ENCODE measurements at regions not wholly inside any gene's neighbourhood (a gene's known extent, or its start where the extent isn't known, plus 50 kb on each side); places are given as distances from the start of the nearest gene placed in this dataset.

DNA sequence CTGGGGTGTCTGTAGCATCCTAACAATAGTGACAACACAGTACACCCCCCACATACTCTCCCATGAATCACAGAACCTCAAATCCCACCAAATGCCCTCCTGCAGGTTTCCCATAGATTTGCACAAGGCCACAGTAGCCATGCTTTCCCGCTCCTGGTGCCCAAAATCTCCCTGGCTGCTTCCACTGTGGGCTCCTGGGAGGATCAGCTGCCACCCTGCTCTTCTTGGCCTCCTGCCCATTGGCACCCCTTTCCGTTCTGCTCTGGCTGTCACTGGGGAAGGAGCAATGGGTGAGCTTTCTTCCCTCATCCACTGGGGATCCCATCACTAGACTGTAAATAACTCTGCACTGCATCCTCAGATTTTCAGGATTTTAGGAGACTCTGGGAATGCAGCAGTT, 92.1 kb upstream of the SLC24A5 start:
- 93 to 94% methylated on average over 2 of the region's 2 CpGs for whole genome bisulfite sequencing, 2 donors
- DNase-seq (no peak), ATAC-seq (ENCODE audit: insufficient read depth, low FRiP score) (no peak)
- Histone ChIP-seq H3K9me3 (ENCODE audit: control insufficient read depth in 4 of 4, insufficient read depth in 3 of 4, low read length in 3 of 4) (peaks cover 0 to 2% (median 0%) of the 10 kb centered on the region in 4 donors), H3K4me3 (no peak overlapping the region), H3K27ac (ENCODE audit: low read depth in 1 of 2, low read length in 1 of 2) (no peak overlapping the region), H3K9ac (ENCODE audit: insufficient read depth in 1 of 2, low read length in 2 of 2) (no peak overlapping the region), H3K36me3 (ENCODE audit: control insufficient read depth in 4 of 4, insufficient read depth in 4 of 4, low read length in 4 of 4) (no peaks in the 10 kb centered on the region), H3K27me3 (ENCODE audit: control insufficient read depth in 3 of 3, insufficient read depth in 3 of 3, low read length in 2 of 3) (no peaks in the 10 kb centered on the region), H3K4me1 (ENCODE audit: control insufficient read depth in 5 of 5, insufficient read depth in 5 of 5, low read length in 5 of 5) (peaks cover 0 to 12% (median 0%) of the 10 kb centered on the region in 5 donors)
- TF ChIP-seq, protein P1, sequence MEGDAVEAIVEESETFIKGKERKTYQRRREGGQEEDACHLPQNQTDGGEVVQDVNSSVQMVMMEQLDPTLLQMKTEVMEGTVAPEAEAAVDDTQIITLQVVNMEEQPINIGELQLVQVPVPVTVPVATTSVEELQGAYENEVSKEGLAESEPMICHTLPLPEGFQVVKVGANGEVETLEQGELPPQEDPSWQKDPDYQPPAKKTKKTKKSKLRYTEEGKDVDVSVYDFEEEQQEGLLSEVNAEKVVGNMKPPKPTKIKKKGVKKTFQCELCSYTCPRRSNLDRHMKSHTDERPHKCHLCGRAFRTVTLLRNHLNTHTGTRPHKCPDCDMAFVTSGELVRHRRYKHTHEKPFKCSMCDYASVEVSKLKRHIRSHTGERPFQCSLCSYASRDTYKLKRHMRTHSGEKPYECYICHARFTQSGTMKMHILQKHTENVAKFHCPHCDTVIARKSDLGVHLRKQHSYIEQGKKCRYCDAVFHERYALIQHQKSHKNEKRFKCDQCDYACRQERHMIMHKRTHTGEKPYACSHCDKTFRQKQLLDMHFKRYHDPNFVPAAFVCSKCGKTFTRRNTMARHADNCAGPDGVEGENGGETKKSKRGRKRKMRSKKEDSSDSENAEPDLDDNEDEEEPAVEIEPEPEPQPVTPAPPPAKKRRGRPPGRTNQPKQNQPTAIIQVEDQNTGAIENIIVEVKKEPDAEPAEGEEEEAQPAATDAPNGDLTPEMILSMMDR (IDR thresholded peaks at IDR 0.05; ENCODE audit: control extremely low read depth, extremely low read depth), result no peak

- H3K9ac ChIP-seq (ENCODE audit: insufficient read depth in 1 of 2, low read length in 2 of 2), result no peak overlapping the region
- DNase-seq (no peak), ATAC-seq (ENCODE audit: insufficient read depth, low FRiP score) (no peak)
- H3K27me3 ChIP-seq (ENCODE audit: control insufficient read depth in 3 of 3, insufficient read depth in 3 of 3, low read length in 2 of 3), result no peaks in the 10 kb centered on the region
- TF ChIP-seq, protein P1 (IDR thresholded peaks at IDR 0.05; ENCODE audit: control extremely low read depth, extremely low read depth), result no peak
- no peaks in the 10 kb centered on the region for H3K36me3 ChIP-seq (ENCODE audit: control insufficient read depth in 4 of 4, insufficient read depth in 4 of 4, low read length in 4 of 4)
- peaks cover 0 to 4% (median 0%) of the 10 kb centered on the region in 4 donors for H3K9me3 ChIP-seq (ENCODE audit: control insufficient read depth in 4 of 4, insufficient read depth in 3 of 4, low read length in 3 of 4)
- 90% methylated on average over 2 of the region's 2 CpGs for WGBS, 2 donors
- no peak overlapping the region for H3K4me3 ChIP-seq
- H3K4me1 ChIP-seq (ENCODE audit: control insufficient read depth in 5 of 5, insufficient read depth in 5 of 5, low read length in 5 of 5), result peaks cover 0 to 12% (median 0%) of the 10 kb centered on the region in 5 donors
- H3K27ac ChIP-seq (ENCODE audit: low read depth in 1 of 2, low read length in 1 of 2), result no peak overlapping the region
Observed at GRCh38 chr15:48029642-48030041, 91.1 kb upstream of the SLC24A5 start.

GRCh38 chr15:48031466-48031865, 89.3 kb upstream of the SLC24A5 start:
- Histone ChIP-seq H3K27ac (ENCODE audit: low read depth in 1 of 2, low read length in 1 of 2) (no peak overlapping the region), H3K9ac (ENCODE audit: insufficient read depth in 1 of 2, low read length in 2 of 2) (no peak overlapping the region), H3K4me3 (no peak overlapping the region), H3K36me3 (ENCODE audit: control insufficient read depth in 4 of 4, insufficient read depth in 4 of 4, low read length in 4 of 4) (no peaks in the 10 kb centered on the region), H3K4me1 (ENCODE audit: control insufficient read depth in 5 of 5, insufficient read depth in 5 of 5, low read length in 5 of 5) (peaks cover 0 to 9% (median 0%) of the 10 kb centered on the region in 5 donors), H3K27me3 (ENCODE audit: control insufficient read depth in 3 of 3, insufficient read depth in 3 of 3, low read length in 2 of 3) (no peaks in the 10 kb centered on the region), H3K9me3 (ENCODE audit: control insufficient read depth in 4 of 4, insufficient read depth in 3 of 4, low read length in 3 of 4) (peaks cover 0 to 4% (median 0%) of the 10 kb centered on the region in 4 donors)
- no peak for DNase-seq
- TF ChIP-seq, protein P1 (IDR thresholded peaks at IDR 0.05; ENCODE audit: control extremely low read depth, extremely low read depth), result no peak
- ATAC-seq (ENCODE audit: insufficient read depth, low FRiP score), result no peak
- 88 to 94% methylated on average over 1 of the region's 1 CpG for WGBS, 2 donors

GRCh38 chr15:48031973-48032372, 88.8 kb upstream of the SLC24A5 start:
- Histone ChIP-seq H3K4me3 (no peak overlapping the region), H3K4me1 (ENCODE audit: control insufficient read depth in 5 of 5, insufficient read depth in 5 of 5, low read length in 5 of 5) (peaks cover 0 to 3% (median 0%) of the 10 kb centered on the region in 5 donors), H3K9ac (ENCODE audit: insufficient read depth in 1 of 2, low read length in 2 of 2) (no peak overlapping the region), H3K36me3 (ENCODE audit: control insufficient read depth in 4 of 4, insufficient read depth in 4 of 4, low read length in 4 of 4) (no peaks in the 10 kb centered on the region), H3K9me3 (ENCODE audit: control insufficient read depth in 4 of 4, insufficient read depth in 3 of 4, low read length in 3 of 4) (peaks cover 0 to 4% (median 0%) of the 10 kb centered on the region in 4 donors), H3K27me3 (ENCODE audit: control insufficient read depth in 3 of 3, insufficient read depth in 3 of 3, low read length in 2 of 3) (no peaks in the 10 kb centered on the region), H3K27ac (ENCODE audit: low read depth in 1 of 2, low read length in 1 of 2) (no peak overlapping the region)
- TF ChIP-seq, protein P1 (IDR thresholded peaks at IDR 0.05; ENCODE audit: control extremely low read depth, extremely low read depth), result no peak
- ATAC-seq (ENCODE audit: insufficient read depth, low FRiP score) (no peak), DNase-seq (no peak)
- WGBS, 2 donors, result 57 to 67% methylated on average over 6 of the region's 6 CpGs

All from lung (tissue), 11 donors.